ENCODE measurements at regions not wholly inside any gene's neighbourhood (a gene's known extent, or its start where the extent isn't known, plus 50 kb on each side); places are given as distances from the start of the nearest gene placed in this dataset.

DNA sequence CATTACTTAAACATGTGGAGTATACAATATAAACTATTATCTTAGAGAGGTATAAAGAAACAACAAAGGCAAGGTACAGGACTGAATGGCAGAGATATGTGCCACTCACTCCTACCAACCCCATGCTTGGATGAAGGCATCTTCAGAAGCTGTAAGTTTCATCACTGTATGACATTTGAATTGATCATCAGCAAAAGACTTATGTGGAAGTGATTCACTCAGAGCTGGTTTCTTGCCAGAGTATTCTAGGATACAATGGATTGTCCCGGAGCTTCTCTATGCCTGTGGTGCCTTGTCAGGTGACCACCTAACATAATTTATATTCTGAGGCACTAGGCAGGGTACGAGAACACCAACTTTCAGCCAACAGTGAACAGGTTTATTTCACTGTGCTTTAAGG is 392.2 kb downstream of the PPP1R2C start:
- no peak for TF ChIP-seq POLR2A (IDR thresholded peaks at IDR 0.05)
- TF ChIP-seq, protein P1, sequence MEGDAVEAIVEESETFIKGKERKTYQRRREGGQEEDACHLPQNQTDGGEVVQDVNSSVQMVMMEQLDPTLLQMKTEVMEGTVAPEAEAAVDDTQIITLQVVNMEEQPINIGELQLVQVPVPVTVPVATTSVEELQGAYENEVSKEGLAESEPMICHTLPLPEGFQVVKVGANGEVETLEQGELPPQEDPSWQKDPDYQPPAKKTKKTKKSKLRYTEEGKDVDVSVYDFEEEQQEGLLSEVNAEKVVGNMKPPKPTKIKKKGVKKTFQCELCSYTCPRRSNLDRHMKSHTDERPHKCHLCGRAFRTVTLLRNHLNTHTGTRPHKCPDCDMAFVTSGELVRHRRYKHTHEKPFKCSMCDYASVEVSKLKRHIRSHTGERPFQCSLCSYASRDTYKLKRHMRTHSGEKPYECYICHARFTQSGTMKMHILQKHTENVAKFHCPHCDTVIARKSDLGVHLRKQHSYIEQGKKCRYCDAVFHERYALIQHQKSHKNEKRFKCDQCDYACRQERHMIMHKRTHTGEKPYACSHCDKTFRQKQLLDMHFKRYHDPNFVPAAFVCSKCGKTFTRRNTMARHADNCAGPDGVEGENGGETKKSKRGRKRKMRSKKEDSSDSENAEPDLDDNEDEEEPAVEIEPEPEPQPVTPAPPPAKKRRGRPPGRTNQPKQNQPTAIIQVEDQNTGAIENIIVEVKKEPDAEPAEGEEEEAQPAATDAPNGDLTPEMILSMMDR (IDR thresholded peaks at IDR 0.05): no peak
- no peak for TF ChIP-seq EP300 (IDR thresholded peaks at IDR 0.05)
- 41 to 83% (median 50%) methylated on average over 2 of the region's 2 CpGs for WGBS, 3 donors
- Histone ChIP-seq H3K4me3 (no peak overlapping the region), H3K4me1 (ENCODE audit: insufficient read depth) (no peaks in the 10 kb centered on the region), H3K9me3 (no peaks in the 10 kb centered on the region), H3K36me3 (no peaks in the 10 kb centered on the region), H3K27ac (no peak overlapping the region), H3K27me3 (no peaks in the 10 kb centered on the region)
- intact Hi-C loops (cut with DNase I): no loop called here
- DNase-seq: no peak

DNA sequence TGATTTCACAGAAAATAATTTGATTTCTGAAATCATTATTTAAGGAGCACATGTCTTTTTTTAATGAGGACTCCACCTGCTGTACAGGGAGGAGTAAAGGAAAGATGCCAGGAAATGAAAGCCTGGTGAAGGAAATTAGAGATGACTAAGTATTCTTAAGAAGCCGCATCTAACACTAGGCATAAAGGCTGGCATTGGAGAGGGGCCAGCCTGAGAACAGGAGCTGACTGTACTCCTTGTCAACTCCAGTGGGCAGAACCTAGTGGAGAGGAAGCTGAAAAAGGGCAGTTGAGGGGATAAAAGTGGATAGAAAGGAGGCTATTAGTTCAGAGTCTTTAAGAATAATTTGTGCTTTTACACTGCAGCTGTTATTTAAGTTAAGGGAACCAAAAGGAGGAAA is 393.0 kb downstream of the PPP1R2C start:
- H3K27ac ChIP-seq: no peak overlapping the region
- intact Hi-C loops (cut with DNase I): no loop called here

DNA sequence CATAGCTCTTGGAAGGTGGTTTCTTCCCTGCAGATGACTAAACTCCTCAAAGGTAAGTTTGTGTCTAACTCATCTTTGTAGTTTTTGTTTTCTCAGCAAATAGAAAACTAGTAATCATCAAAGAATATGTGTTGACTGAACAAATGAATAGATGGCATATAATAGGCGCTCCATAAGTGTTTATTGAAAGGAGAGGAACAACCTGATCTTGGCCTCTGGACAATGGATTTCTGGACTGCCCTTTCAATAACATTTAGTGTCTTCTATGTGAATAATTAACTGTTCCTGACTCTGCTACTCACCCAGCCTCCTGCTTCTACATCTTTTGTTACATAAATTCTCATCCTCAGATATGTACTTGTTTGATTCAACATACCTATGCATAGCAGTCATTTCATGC is 399.1 kb downstream of the PPP1R2C start:
- no peak overlapping the region for H3K27ac ChIP-seq
- intact Hi-C loops (cut with DNase I): no loop called here
- TF ChIP-seq EP300 (IDR thresholded peaks at IDR 0.05) (no peak), POLR2A (IDR thresholded peaks at IDR 0.05) (no peak)
- TF ChIP-seq, protein P1 (IDR thresholded peaks at IDR 0.05): no peak
- H3K9me3 ChIP-seq: no peaks in the 10 kb centered on the region
- no peaks in the 10 kb centered on the region for H3K27me3 ChIP-seq
- no peaks in the 10 kb centered on the region for H3K4me1 ChIP-seq (ENCODE audit: insufficient read depth)
- H3K36me3 ChIP-seq: no peaks in the 10 kb centered on the region
- H3K4me3 ChIP-seq: no peak overlapping the region
- 48 to 63% (median 55%) methylated on average over 1 of the region's 1 CpG for WGBS, 3 donors
- DNase-seq: no peak

More for the DNA sequence above, 393.0 kb downstream of the PPP1R2C start:
- DNase-seq: no peak
- no peak for TF ChIP-seq EP300 (IDR thresholded peaks at IDR 0.05)
- no peak for TF ChIP-seq POLR2A (IDR thresholded peaks at IDR 0.05)
- TF ChIP-seq, protein P1 (IDR thresholded peaks at IDR 0.05): no peak
- 48 to 66% (median 61%) methylated on average over 1 of the region's 1 CpG for WGBS, 3 donors
- Histone ChIP-seq H3K4me1 (ENCODE audit: insufficient read depth) (no peaks in the 10 kb centered on the region), H3K4me3 (no peak overlapping the region), H3K9me3 (no peaks in the 10 kb centered on the region), H3K27me3 (no peaks in the 10 kb centered on the region), H3K36me3 (no peaks in the 10 kb centered on the region)

DNA sequence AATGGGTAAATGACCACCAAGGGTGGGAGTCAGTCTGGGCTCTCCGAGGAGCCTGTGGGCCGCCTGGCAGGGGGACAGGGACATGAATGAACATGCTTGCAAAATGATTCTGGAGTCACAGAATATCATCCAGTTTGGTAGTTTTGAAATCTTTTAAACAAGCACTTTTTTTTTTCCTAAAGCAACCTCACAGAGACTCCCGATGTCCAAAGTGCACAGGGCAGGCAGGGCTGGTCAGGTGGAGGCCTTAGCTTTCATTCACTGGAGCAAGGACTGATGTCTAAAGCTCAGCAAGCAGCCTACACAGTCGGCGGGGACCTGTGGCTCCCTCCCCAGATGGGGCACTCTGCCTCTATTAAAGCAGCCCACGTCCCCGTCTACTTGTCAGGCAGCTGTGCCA is 402.9 kb downstream of the PPP1R2C start:
- Histone ChIP-seq H3K4me1 (ENCODE audit: insufficient read depth) (no peaks in the 10 kb centered on the region), H3K27me3 (no peaks in the 10 kb centered on the region), H3K4me3 (no peak overlapping the region), H3K36me3 (no peaks in the 10 kb centered on the region), H3K27ac (no peak overlapping the region), H3K9me3 (no peaks in the 10 kb centered on the region)
- WGBS, 3 donors: 61 to 72% (median 61%) methylated on average over 7 of the region's 7 CpGs
- DNase-seq: no peak
- intact Hi-C loops (cut with DNase I): no loop called here
- TF ChIP-seq, protein P1 (IDR thresholded peaks at IDR 0.05): no peak
- no peak for TF ChIP-seq EP300 (IDR thresholded peaks at IDR 0.05)
- TF ChIP-seq POLR2A (IDR thresholded peaks at IDR 0.05): no peak

DNA sequence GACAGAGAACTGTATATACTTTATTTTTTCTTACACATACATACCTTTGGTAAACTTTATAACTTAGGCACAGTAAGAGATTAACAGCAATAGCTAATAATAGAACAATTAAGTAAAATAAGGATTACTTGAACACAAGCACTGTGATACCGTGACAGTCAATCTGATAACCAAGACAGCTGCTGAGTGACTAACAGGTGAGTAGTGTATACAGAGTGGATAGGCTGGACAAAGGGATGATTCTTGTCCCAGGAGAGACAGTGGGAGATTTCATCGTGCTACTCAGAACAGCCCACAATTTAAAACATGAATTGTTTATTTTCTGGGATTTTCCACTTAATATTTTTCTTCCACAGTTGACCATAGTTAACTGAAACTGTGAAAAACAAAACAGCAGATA is 411.8 kb downstream of the PPP1R2C start:
- 33 to 49% (median 45%) methylated on average over 2 of the region's 2 CpGs for WGBS, 3 donors
- DNase-seq: no peak
- H3K9me3 ChIP-seq: no peaks in the 10 kb centered on the region
- intact Hi-C loops (cut with DNase I): no loop called here
- H3K27me3 ChIP-seq: no peaks in the 10 kb centered on the region
- no peak overlapping the region for H3K4me3 ChIP-seq
- TF ChIP-seq EP300 (IDR thresholded peaks at IDR 0.05) (no peak), POLR2A (IDR thresholded peaks at IDR 0.05) (no peak)
- TF ChIP-seq, protein P1 (IDR thresholded peaks at IDR 0.05): no peak
- no peaks in the 10 kb centered on the region for H3K36me3 ChIP-seq
- no peaks in the 10 kb centered on the region for H3K4me1 ChIP-seq (ENCODE audit: insufficient read depth)
- no peak overlapping the region for H3K27ac ChIP-seq
